ENCODE measurements at regions not wholly inside any gene's neighbourhood (a gene's known extent, or its start where the extent isn't known, plus 50 kb on each side); places are given as distances from the start of the nearest gene placed in this dataset.

DNA sequence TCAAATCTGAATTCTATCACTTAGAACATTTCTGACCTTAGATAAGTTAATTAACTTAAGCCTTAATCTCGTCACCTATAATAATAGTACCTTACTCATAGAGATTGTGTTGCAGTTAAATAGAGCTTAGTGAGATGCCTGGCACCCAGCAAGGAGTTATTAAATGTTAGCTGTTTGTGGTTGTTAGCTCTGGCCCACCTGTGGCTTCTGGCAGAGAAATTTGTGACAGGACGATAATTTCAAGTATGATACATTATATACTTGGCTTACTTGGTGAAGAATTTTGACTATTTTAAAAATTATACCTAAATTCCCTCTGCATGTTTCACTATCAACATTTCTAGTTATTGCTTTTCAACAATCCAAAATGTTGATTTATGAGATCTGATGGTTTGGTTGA is 102.9 kb upstream of the CEP162 start:
- no peak overlapping the region for H3K4me3 Mint-ChIP-seq (ENCODE audit: low read depth)
- H3K27me3 Mint-ChIP-seq, result no peaks in the 10 kb centered on the region
- H3K27ac Mint-ChIP-seq, result no peak overlapping the region
- no peaks in the 10 kb centered on the region for H3K9me3 Mint-ChIP-seq (ENCODE audit: low read depth)
- no peaks in the 10 kb centered on the region for H3K36me3 Mint-ChIP-seq (ENCODE audit: insufficient read depth)
- peaks cover 6% of the 10 kb centered on the region for H3K4me1 Mint-ChIP-seq (ENCODE audit: low read depth)
- TF ChIP-seq, protein P1, sequence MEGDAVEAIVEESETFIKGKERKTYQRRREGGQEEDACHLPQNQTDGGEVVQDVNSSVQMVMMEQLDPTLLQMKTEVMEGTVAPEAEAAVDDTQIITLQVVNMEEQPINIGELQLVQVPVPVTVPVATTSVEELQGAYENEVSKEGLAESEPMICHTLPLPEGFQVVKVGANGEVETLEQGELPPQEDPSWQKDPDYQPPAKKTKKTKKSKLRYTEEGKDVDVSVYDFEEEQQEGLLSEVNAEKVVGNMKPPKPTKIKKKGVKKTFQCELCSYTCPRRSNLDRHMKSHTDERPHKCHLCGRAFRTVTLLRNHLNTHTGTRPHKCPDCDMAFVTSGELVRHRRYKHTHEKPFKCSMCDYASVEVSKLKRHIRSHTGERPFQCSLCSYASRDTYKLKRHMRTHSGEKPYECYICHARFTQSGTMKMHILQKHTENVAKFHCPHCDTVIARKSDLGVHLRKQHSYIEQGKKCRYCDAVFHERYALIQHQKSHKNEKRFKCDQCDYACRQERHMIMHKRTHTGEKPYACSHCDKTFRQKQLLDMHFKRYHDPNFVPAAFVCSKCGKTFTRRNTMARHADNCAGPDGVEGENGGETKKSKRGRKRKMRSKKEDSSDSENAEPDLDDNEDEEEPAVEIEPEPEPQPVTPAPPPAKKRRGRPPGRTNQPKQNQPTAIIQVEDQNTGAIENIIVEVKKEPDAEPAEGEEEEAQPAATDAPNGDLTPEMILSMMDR (IDR thresholded peaks at IDR 0.05; ENCODE audit: unreplicated experiment), result no peak
- DNase-seq (ENCODE audit: low spot score, unreplicated experiment), result no peak

DNA sequence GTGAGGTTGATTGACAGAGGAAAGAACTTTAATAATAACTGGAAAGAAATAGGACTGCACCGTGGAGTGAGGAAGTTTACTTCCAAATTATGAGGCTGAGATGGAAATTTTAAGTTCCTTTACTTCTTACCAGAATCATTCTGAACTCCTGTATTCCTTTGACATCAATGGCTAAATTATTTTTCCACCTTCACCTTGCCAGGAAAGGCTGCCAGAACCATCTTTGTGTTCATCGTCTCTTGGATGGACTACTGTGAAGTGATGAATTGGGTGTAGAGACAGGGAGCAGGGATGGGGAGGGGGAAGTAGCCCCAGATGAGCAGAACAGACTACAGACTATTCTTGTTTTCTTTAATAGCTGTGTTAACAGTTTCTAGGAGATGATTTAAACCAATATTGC is 102.1 kb upstream of the CEP162 start:
- TF ChIP-seq, protein P1 (IDR thresholded peaks at IDR 0.05; ENCODE audit: unreplicated experiment), result no peak
- Mint-ChIP-seq H3K27ac (no peak overlapping the region), H3K36me3 (ENCODE audit: insufficient read depth) (no peaks in the 10 kb centered on the region)

DNA sequence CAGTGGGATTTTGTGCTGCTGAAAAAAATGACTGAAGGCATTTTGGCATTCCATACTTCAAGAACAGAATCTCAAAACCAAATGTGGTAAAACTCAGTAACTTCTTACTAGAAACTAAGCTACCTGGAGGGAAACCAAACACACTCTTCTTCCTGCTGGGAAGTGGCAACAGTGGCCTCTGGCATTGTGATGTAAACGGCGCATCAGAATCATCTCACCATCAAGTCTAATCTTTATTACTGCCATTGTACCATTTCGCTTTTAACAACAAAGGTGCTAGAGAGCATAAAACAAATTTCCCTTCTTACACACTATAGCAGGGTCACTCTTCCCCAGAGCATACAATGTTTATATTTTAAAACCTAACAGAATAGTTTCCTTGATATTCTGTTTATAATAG is 101.6 kb upstream of the CEP162 start:
- Mint-ChIP-seq H3K36me3 (ENCODE audit: insufficient read depth) (no peaks in the 10 kb centered on the region), H3K4me3 (ENCODE audit: low read depth) (no peak overlapping the region), H3K27ac (no peak overlapping the region), H3K9me3 (ENCODE audit: low read depth) (no peaks in the 10 kb centered on the region), H3K27me3 (no peaks in the 10 kb centered on the region), H3K4me1 (ENCODE audit: low read depth) (peaks cover 6% of the 10 kb centered on the region)
- no peak for DNase-seq (ENCODE audit: low spot score, unreplicated experiment)
- TF ChIP-seq, protein P1 (IDR thresholded peaks at IDR 0.05; ENCODE audit: unreplicated experiment), result no peak

More for the DNA sequence above, 102.1 kb upstream of the CEP162 start:
- Mint-ChIP-seq H3K4me3 (ENCODE audit: low read depth) (no peak overlapping the region), H3K4me1 (ENCODE audit: low read depth) (peaks cover 6% of the 10 kb centered on the region), H3K27me3 (no peaks in the 10 kb centered on the region), H3K9me3 (ENCODE audit: low read depth) (no peaks in the 10 kb centered on the region)
- no peak for DNase-seq (ENCODE audit: low spot score, unreplicated experiment)

DNA sequence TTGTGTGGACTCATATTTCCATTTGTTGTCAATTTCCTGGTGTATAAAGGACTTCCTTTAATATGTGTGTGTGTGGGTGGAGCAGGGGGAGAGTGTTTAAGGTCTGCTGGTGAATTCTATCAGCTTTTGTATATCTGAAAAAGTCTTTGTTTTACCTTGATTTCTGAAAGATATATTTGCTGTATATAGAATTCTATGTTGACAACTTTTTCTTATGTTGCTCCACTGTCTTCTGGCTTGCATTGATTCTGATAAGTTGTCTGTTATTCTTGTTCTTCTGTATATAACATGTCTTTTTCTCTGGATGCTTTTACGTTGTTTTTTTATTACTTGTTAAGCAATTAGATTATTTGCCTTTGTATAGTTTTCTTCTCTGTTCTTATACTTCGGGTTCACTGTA is 90.0 kb upstream of the CEP162 start:
- Mint-ChIP-seq H3K4me3 (ENCODE audit: low read depth) (no peak overlapping the region), H3K9me3 (ENCODE audit: low read depth) (peaks cover 4% of the 10 kb centered on the region), H3K27me3 (no peaks in the 10 kb centered on the region), H3K27ac (no peak overlapping the region), H3K36me3 (ENCODE audit: insufficient read depth) (no peaks in the 10 kb centered on the region), H3K4me1 (ENCODE audit: low read depth) (no peaks in the 10 kb centered on the region)
- DNase-seq (ENCODE audit: low spot score, unreplicated experiment), result no peak
- TF ChIP-seq, protein P1 (IDR thresholded peaks at IDR 0.05; ENCODE audit: unreplicated experiment), result no peak

DNA sequence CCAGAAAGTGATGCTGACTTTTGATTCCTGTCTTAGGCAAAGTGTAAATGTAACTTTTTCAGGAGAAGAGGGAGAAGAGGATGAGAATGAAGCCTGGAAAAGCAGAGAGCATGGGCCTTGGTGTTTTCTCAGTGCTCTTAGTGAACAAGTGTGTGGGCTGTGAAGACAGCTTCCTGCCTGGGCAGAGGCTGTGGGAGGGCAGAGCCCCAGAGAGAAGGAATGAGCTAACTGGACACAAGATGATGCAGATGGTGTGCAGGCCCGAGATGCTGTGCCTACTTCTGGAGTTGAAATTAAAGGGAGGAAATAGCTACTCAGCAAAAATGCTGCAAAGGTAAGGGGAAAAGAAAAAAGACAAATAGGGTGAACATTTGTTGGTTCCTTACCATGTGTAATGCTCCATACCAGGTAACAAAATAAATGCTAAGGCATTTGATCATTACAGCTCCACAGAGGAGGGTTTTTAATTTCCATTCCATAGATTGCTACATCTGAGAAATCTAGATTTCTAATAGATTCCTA is 87.0 kb upstream of the CEP162 start:
- TF ChIP-seq, protein P1 (IDR thresholded peaks at IDR 0.05; ENCODE audit: unreplicated experiment), result no peak
- no peaks in the 10 kb centered on the region for H3K36me3 Mint-ChIP-seq (ENCODE audit: insufficient read depth)
- no peak overlapping the region for H3K4me3 Mint-ChIP-seq (ENCODE audit: low read depth)
- H3K27me3 Mint-ChIP-seq, result no peaks in the 10 kb centered on the region
- no peaks in the 10 kb centered on the region for H3K4me1 Mint-ChIP-seq (ENCODE audit: low read depth)
- peaks cover 4% of the 10 kb centered on the region for H3K9me3 Mint-ChIP-seq (ENCODE audit: low read depth)
- no peak overlapping the region for H3K27ac Mint-ChIP-seq
- DNase-seq (ENCODE audit: low spot score, unreplicated experiment), result no peak
